ENCODE measurements at regions not wholly inside any gene's neighbourhood (a gene's known extent, or its start where the extent isn't known, plus 50 kb on each side); places are given as distances from the start of the nearest gene placed in this dataset.

- no peak for TF ChIP-seq POLR2A (IDR thresholded peaks at IDR 0.05)
- TF ChIP-seq, protein P1, sequence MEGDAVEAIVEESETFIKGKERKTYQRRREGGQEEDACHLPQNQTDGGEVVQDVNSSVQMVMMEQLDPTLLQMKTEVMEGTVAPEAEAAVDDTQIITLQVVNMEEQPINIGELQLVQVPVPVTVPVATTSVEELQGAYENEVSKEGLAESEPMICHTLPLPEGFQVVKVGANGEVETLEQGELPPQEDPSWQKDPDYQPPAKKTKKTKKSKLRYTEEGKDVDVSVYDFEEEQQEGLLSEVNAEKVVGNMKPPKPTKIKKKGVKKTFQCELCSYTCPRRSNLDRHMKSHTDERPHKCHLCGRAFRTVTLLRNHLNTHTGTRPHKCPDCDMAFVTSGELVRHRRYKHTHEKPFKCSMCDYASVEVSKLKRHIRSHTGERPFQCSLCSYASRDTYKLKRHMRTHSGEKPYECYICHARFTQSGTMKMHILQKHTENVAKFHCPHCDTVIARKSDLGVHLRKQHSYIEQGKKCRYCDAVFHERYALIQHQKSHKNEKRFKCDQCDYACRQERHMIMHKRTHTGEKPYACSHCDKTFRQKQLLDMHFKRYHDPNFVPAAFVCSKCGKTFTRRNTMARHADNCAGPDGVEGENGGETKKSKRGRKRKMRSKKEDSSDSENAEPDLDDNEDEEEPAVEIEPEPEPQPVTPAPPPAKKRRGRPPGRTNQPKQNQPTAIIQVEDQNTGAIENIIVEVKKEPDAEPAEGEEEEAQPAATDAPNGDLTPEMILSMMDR (IDR thresholded peaks at IDR 0.05), result no peak
These were observed 286.7 kb upstream of the HABP2 start for GRCh38 chr10:113266147-113266546.

Measured in lower leg skin (tissue), 3 donors.